Liver (tissue), 3 donors: ENCODE measurements at regions not wholly inside any gene's neighbourhood (a gene's known extent, or its start where the extent isn't known, plus 50 kb on each side); places are given as distances from the start of the nearest gene placed in this dataset.

Source experiments
- CTCF ChIP-seq: fragments of 150-350 bp; IDR thresholded peaks from 2 replicates; pipeline ENCODE4 v1.5.1; 2017; ENCODE audit warnings: improper control_type of control experiment, low read depth, low read length; ENCODE audit not compliant: missing input control
- FOXA1 ChIP-seq: IDR thresholded peaks from 2 replicates; pipeline ENCODE4 v1.6.1; 2016; ENCODE audit warnings: antibody characterized with exemption
- JUND ChIP-seq, 2 donors: IDR thresholded peaks; 2 replicates each; pipeline ENCODE4 v1.6.1; 2016; ENCODE audit warnings: antibody characterized with exemption in 2 of 2
- REST ChIP-seq: IDR thresholded peaks from 2 replicates; pipeline ENCODE4 v1.6.1; 2016; ENCODE audit warnings: antibody characterized with exemption, mild to moderate bottlenecking
- RXRA ChIP-seq, 2 donors: IDR thresholded peaks; 2 replicates each; pipeline ENCODE4 v1.6.1; 2017 to 2018; ENCODE audit warnings: antibody characterized with exemption in 2 of 2, mild to moderate bottlenecking in 1 of 2
- TAF1 ChIP-seq: conservative IDR thresholded peaks from 2 replicates; pipeline ENCODE4 v1.6.1; 2016; ENCODE audit warnings: antibody characterized with exemption, mild to moderate bottlenecking
- YY1 ChIP-seq: IDR thresholded peaks from 2 replicates; pipeline ENCODE4 v1.6.1; 2016; ENCODE audit warnings: antibody characterized with exemption, mild to moderate bottlenecking
- TF ChIP-seq, protein P1 (sequence below): IDR thresholded peaks from 2 replicates; pipeline ENCODE4 v1.6.1; 2016; ENCODE audit warnings: antibody characterized with exemption
- TF ChIP-seq, protein P2 (sequence below): IDR thresholded peaks from 2 replicates; pipeline ENCODE4 v1.6.1; 2016; ENCODE audit warnings: antibody characterized with exemption
- donor health status: healthy.
- donor health status: healthy.

DNA sequence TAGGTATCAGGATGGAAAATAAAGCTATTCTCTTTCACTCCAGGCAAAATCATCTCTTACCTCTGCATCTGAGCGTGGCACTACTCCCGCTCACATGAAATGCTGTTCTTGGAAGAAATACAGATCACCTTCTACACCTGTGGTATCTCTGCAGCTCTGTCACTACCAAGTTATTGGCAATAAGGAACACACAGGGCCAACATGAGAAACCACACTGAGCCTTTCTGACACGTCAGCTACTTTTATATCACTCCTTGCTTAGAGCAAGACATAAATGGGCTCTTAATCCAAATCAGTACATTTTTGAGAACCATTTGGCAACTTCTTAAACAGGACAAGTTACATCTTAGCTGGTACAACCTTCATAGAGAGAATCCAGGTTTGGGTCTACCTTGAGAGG lies 101.8 kb upstream of the GUCY1A1 start:
- TF ChIP-seq CTCF = no peak
- TF ChIP-seq YY1 = no peak
- TF ChIP-seq, protein P1, sequence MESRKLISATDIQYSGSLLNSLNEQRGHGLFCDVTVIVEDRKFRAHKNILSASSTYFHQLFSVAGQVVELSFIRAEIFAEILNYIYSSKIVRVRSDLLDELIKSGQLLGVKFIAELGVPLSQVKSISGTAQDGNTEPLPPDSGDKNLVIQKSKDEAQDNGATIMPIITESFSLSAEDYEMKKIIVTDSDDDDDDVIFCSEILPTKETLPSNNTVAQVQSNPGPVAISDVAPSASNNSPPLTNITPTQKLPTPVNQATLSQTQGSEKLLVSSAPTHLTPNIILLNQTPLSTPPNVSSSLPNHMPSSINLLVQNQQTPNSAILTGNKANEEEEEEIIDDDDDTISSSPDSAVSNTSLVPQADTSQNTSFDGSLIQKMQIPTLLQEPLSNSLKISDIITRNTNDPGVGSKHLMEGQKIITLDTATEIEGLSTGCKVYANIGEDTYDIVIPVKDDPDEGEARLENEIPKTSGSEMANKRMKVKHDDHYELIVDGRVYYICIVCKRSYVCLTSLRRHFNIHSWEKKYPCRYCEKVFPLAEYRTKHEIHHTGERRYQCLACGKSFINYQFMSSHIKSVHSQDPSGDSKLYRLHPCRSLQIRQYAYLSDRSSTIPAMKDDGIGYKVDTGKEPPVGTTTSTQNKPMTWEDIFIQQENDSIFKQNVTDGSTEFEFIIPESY = no peak
- TF ChIP-seq FOXA1 = no peak
- no peak for TF ChIP-seq JUND (IDR thresholded peaks at IDR 0.05)
- TF ChIP-seq, protein P2, sequence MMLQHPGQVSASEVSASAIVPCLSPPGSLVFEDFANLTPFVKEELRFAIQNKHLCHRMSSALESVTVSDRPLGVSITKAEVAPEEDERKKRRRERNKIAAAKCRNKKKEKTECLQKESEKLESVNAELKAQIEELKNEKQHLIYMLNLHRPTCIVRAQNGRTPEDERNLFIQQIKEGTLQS = no peak
- TF ChIP-seq TAF1 = no peak
- no peak for TF ChIP-seq REST
- no peak for TF ChIP-seq RXRA (IDR thresholded peaks at IDR 0.05)
